ENCODE measurements at regions not wholly inside any gene's neighbourhood (a gene's known extent, or its start where the extent isn't known, plus 50 kb on each side); places are given as distances from the start of the nearest gene placed in this dataset.
A peak's percentile ranks its signal among the peaks of the same experiment; 100 is the strongest.

DNA sequence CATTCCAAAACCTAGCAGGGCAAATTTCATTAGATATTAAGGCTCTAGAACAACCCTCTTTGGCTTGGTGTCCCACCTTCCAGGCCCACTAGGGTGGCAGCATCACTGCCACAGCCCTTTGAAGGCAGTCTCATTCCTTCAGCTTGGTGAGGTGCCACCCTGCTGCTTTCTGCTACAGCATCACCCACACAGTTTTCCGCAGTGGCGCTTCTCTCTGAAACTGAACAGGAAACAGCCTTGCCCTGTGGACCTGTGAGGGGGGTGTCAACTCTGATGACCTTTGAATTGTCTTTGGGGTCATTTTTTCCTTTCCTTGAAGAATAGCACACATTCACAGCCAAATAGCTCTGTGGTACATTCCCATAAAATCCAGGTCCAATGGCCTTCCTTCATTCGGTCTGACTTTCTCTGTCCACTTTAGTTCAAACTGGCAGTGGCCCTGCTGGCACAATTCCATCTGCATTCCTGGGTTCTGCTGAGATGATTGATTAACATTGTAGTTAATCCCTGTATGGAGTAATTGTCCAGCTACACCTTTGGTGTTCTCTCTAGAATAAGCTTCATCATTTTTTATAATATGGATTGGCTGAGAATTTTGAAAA is 251.9 kb upstream of the FAT3 start:
- DNase-seq (ENCODE audit: missing footprints): no peak
- ATAC-seq: no peak
- intact Hi-C loops (cut with DNase I): no loop called here

GRCh38 chr11:91970624-91971023 is 254.0 kb upstream of the FAT3 start:
- intact Hi-C loops (cut with DNase I): no loop called here
- no peak for DNase-seq (ENCODE audit: missing footprints)
- ATAC-seq: no peak

DNA sequence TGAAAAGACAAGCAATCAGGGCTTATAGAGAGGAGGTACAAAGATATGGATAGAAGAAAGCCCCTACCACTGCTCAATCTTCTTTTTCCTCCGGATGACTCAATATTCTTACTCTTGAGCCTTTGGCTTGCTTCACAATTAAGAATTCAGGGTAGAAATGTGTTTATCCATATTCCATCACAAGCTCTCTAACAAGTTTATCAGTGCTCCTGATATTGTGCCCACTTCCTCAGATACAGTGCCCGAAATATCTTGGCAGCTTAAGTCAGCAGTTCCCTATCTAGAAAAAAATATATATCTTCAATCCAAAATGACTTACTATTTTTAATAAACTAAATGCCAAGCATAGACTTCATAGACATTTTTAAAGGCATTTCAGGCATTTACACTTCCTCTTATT is 255.1 kb upstream of the FAT3 start:
- intact Hi-C loops (cut with DNase I): no loop called here
- DNase-seq (ENCODE audit: missing footprints) (no peak), ATAC-seq (no peak)

GRCh38 chr11:91967691-91968045 is 256.9 kb upstream of the FAT3 start:
- intact Hi-C loops (cut with DNase I): no loop called here
- ATAC-seq (no peak), DNase-seq (ENCODE audit: missing footprints) (no peak)

- DNase-seq (ENCODE audit: missing footprints) (no peak), ATAC-seq (no peak)
- intact Hi-C loops (cut with DNase I): no loop called here
These were observed 257.5 kb upstream of the FAT3 start for GRCh38 chr11:91967026-91967690.

DNA sequence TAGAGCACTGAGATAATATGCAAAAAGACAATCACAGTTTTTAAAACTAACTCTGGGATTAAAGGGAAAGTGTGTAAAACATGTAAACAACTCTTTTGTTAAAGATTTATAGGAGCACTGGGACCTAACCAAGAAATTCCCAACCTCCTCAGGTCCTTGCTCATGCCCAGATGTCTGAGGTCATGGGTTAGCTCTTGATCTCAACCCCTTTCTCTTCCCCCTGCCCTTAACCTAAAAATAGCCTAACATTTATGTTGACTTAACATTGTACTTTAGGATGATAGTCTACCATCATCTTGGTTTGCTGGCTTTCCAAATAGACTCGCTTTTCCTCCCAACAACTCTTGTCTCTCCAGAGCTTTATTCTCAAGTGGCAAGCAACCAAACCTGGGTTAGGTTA is 258.2 kb upstream of the FAT3 start:
- DNase-seq (ENCODE audit: missing footprints): no peak
- no peak for ATAC-seq
- intact Hi-C loops (cut with DNase I): no loop called here

- no peak for ATAC-seq
- no peak for DNase-seq (ENCODE audit: missing footprints)
- intact Hi-C loops (cut with DNase I): no loop called here
These were observed 263.8 kb upstream of the FAT3 start for GRCh38 chr11:91960770-91961169.

DNA sequence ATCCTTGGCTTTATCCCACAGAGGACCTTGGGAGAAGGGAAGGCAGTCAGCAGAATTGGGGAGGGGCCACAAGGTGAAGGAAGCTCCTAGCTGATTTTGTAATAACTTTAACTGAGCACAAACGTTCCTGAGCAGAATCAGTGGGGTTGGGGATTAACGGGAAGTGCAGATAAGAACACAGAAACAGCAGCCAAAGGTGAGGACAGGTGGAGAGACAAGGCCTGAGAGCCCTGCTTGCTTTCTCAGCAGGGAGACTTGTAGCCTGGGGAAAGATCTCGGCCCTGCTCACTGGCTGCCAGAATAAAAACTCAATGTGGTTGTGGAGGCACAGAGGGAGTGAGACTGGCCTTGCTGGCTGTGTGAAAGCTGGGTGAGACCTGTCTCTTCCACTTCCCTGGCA is 265.2 kb upstream of the FAT3 start:
- ATAC-seq: no peak
- intact Hi-C loops (cut with DNase I): no loop called here
- DNase-seq (ENCODE audit: missing footprints): no peak

GRCh38 chr11:91956711-91957110 is 267.9 kb upstream of the FAT3 start:
- no peak for ATAC-seq
- intact Hi-C loops (cut with DNase I): no loop called here

GRCh38 chr11:91955206-91955605 is 269.4 kb upstream of the FAT3 start:
- DNase-seq (ENCODE audit: missing footprints) (no peak), ATAC-seq (no peak)
- intact Hi-C loops (cut with DNase I): no loop called here

More at GRCh38 chr11:91956711-91957110, 267.9 kb upstream of the FAT3 start:
- DNase-seq (ENCODE audit: missing footprints): no peak

- no peak for ATAC-seq
- DNase-seq (ENCODE audit: missing footprints): no peak
- intact Hi-C loops (cut with DNase I): no loop called here
These were observed 272.6 kb upstream of the FAT3 start for GRCh38 chr11:91952056-91952455.

- intact Hi-C loops (cut with DNase I): no loop called here
- ATAC-seq (peak; percentile 16), DNase-seq (ENCODE audit: missing footprints) (no peak)
These were observed 277.3 kb upstream of the FAT3 start for GRCh38 chr11:91947215-91947820.

DNA sequence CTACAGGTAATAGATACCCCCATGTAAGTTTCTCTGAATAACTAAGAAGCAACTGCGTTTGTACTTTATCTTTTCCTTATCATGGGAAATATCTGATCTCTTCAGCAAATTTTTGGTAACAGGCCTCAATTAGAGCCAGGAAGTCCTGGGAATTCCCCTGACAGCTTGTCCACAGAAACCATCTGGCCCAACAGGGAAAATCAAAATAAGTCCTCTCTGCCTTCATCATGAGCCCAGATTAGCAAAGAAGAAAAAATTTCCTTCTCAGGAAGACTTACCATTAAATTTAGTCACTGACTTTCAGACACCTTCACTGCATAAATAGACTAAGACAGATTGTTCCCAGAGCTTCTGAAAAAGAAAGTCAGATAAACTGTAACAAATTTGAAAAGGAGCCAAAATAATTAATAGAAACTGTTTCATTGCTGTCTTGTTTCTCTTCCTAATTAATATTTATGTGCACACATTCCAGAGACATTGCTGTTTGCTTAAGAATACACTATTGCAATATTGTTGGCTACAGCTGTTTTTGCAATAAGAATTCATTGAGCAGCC is 278.1 kb upstream of the FAT3 start:
- no peak for ATAC-seq

DNA sequence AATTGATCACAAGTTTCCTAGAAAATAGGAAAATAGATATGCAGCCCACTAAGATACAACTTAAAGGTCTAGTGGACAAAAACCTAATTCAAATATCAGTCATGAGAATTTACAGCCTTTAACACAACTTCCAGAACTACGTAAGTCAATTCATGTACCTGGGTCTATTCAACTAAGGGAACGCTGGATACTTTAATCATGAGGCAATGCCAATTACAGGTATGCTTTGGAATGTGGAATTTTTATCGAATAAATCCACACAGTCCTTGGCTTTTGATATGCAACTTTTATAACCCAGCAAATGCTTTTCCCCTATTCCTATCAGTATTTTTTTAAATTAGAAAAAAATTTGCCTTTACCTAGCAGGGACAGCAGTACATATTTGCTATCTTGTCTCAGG is 289.5 kb upstream of the FAT3 start:
- ATAC-seq: no peak
- DNase-seq (ENCODE audit: missing footprints): no peak
- intact Hi-C loops (cut with DNase I): no loop called here

More for the DNA sequence above, 278.1 kb upstream of the FAT3 start:
- intact Hi-C loops (cut with DNase I): no loop called here
- DNase-seq (ENCODE audit: missing footprints): no peak

DNA sequence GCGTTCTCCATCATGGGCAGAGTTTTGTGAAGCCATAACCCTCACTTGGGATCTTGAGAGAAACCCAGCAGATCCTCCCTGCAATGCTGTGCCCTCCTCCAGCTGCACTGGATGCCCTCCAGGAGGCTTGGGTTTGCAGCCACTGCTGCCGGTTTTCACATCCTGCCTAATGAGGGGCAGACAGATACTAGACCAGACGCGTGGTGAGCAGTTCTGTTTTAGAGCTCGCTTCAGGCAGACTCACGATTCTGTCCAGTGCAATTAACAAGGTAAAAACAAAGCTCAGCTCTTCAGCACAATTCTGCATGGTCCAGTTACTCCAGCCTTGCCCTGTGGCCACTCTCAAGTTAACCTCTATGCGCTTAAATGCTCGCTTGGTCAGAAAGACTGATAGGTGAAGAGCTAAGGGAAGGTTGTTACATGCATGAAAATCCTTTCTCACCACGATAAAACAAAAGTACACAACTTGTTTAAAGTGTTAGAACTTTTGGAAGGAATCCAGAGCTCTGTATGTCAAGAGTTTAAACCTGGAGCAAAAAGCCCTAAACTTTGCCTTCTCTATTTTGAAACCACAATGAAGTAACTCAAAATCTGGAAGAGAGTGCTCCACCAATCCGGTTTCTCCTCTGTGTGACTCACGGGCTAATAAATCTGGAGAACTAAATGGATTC is 292.3 kb upstream of the FAT3 start:
- no peak for DNase-seq (ENCODE audit: missing footprints)
- ATAC-seq: no peak
- intact Hi-C loops (cut with DNase I): no loop called here

- DNase-seq (ENCODE audit: missing footprints) (no peak), ATAC-seq (no peak)
- intact Hi-C loops (cut with DNase I): no loop called here
These were observed 297.2 kb upstream of the FAT3 start for GRCh38 chr11:91927448-91927847.

DNA sequence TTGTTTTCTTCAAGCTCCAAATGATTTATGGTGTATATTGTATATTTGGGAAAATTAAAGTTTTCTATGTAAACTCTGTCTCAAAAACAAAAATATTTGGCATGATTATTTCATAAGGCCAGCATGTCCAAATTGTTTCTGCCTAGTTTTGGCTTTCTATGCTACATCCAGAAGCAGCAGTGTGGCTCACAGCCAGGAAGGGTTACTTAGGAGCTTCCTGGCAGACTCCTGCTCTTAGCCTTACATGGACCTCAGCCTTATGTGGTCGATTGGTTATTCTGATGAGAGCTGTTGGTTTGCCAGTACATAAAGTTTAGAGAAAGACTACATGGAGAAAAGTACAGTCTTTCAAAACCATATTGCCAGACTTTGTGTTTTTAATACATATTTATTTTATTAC is 297.7 kb upstream of the FAT3 start:
- no peak for ATAC-seq
- intact Hi-C loops (cut with DNase I): no loop called here

DNA sequence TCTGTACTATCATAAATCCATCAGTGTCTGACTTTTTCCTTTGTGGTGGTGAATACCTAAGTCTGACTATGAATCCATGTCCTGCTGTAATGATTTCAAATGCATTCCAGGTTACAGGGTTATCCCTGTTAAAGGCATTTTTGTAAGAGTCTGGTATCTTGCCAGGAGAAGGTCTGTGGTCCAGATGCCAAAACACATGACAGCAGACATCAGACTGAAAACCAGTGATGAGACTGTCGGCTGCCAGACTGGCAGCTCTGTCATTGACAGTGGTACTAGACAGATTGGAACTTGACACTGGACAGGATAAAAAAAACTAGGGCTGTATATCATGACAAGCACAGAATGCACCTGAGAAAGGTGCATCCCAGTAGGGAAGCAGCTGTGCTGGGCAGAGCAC is 301.8 kb upstream of the FAT3 start:
- intact Hi-C loops (cut with DNase I): no loop called here
- no peak for ATAC-seq

More for the DNA sequence above, 297.7 kb upstream of the FAT3 start:
- no peak for DNase-seq (ENCODE audit: missing footprints)

GRCh38 chr11:91921974-91922373 is 302.6 kb upstream of the FAT3 start:
- ATAC-seq: no peak
- DNase-seq (ENCODE audit: missing footprints): no peak
- intact Hi-C loops (cut with DNase I): no loop called here

More for the DNA sequence above, 301.8 kb upstream of the FAT3 start:
- no peak for DNase-seq (ENCODE audit: missing footprints)

DNA sequence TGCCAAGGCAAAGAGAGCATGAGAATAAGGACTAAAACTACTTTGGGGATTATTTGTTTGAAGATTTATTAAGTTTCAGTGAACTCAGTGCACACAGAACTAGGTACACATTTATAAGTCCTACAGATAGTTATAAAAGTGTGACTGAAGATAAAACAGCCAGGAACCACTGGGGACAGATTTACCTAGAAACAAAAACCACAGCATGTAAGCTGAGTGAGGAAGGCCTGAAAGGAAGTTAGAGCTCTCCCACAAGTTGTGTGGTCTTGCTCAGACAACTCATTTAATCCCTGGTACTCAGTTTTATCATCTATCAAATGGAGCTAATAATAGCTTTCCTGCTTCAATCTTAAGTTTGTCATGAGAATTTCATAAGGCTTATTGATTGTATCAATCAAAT is 311.2 kb upstream of the FAT3 start:
- DNase-seq (ENCODE audit: missing footprints): no peak
- no peak for ATAC-seq
- intact Hi-C loops (cut with DNase I): no loop called here
